AG04449 (cell line): ENCODE measurements at regions not wholly inside any gene's neighbourhood (a gene's known extent, or its start where the extent isn't known, plus 50 kb on each side); places are given as distances from the start of the nearest gene placed in this dataset.

ENCODE experiments used
- CTCF ChIA-PET: fragments of 350-600 bp; formaldehyde crosslinking; extraction: SDS; loops from one replicate; lab custom pipeline; 2021; ENCODE audit warnings: antibody characterized with exemption; lab: Yijun Ruan, JAX
- POLR2A ChIA-PET: fragments of 400-600, 350-600 bp; formaldehyde crosslinking; extraction: SDS; loops from one replicate; lab custom pipeline; 2020; ENCODE audit warnings: antibody characterized with exemption, inconsistent platforms; lab: Yijun Ruan, JAX
- DNase-seq: peaks from one replicate; pipeline ENCODE4 v3.0.0-alpha.2; 2010; ENCODE audit warnings: low read depth, low spot score
- H3K4me3 ChIP-seq: 2 replicates; pipeline ENCODE4 v1.5.1; 2011; ENCODE audit warnings: low read depth, mild to moderate bottlenecking, control low read depth, low read length
- TF ChIP-seq, protein P1 (sequence below): IDR thresholded peaks from one replicate; pipeline ENCODE4 v1.5.1; 2011; ENCODE audit warnings: mild to moderate bottlenecking, moderate library complexity, low read length, control low read depth, inconsistent platforms; ENCODE audit not compliant: insufficient read depth; ENCODE audit errors: missing control alignments

DNA sequence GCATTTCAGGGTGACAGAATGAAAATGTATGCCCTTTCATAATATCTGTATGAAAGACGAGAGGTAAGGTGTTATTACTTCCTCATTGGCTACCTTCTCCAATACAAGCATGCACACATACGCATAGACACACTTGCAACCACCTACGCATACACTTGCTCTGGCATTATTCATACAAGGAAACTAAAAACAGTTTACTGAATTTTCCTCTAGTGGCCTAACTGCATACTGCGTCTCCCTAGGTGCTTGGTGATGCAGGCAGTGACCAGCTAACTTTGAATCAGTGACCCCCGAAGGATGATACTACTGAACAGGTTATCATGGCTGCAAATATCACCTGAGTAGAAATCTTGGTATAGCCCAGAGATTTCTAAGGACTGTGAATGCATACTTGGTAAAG is 593.1 kb downstream of the PKHD1 start:
- POLR2A ChIA-PET, result no interaction called here
- H3K4me3 ChIP-seq, result no peak overlapping the region
- CTCF ChIA-PET, result no interaction called here
- TF ChIP-seq, protein P1, sequence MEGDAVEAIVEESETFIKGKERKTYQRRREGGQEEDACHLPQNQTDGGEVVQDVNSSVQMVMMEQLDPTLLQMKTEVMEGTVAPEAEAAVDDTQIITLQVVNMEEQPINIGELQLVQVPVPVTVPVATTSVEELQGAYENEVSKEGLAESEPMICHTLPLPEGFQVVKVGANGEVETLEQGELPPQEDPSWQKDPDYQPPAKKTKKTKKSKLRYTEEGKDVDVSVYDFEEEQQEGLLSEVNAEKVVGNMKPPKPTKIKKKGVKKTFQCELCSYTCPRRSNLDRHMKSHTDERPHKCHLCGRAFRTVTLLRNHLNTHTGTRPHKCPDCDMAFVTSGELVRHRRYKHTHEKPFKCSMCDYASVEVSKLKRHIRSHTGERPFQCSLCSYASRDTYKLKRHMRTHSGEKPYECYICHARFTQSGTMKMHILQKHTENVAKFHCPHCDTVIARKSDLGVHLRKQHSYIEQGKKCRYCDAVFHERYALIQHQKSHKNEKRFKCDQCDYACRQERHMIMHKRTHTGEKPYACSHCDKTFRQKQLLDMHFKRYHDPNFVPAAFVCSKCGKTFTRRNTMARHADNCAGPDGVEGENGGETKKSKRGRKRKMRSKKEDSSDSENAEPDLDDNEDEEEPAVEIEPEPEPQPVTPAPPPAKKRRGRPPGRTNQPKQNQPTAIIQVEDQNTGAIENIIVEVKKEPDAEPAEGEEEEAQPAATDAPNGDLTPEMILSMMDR, result no peak
- no peak for DNase-seq

GRCh38 chr6:51495096-51495495 is 592.3 kb downstream of the PKHD1 start:
- ChIA-PET CTCF (no interaction called here), POLR2A (no interaction called here)
- TF ChIP-seq, protein P1, result no peak
- no peak overlapping the region for H3K4me3 ChIP-seq
- no peak for DNase-seq

- CTCF ChIA-PET, result no interaction called here
- POLR2A ChIA-PET, result no interaction called here
- TF ChIP-seq, protein P1, result no peak
- no peak for DNase-seq
- no peak overlapping the region for H3K4me3 ChIP-seq
Measured at GRCh38 chr6:51495610-51496396, 591.6 kb downstream of the PKHD1 start.

- POLR2A ChIA-PET, result no interaction called here
- TF ChIP-seq, protein P1, result no peak
- CTCF ChIA-PET, result no interaction called here
- H3K4me3 ChIP-seq, result no peak overlapping the region
- DNase-seq, result no peak
Measured at GRCh38 chr6:51502996-51503395, 584.4 kb downstream of the PKHD1 start.

DNA sequence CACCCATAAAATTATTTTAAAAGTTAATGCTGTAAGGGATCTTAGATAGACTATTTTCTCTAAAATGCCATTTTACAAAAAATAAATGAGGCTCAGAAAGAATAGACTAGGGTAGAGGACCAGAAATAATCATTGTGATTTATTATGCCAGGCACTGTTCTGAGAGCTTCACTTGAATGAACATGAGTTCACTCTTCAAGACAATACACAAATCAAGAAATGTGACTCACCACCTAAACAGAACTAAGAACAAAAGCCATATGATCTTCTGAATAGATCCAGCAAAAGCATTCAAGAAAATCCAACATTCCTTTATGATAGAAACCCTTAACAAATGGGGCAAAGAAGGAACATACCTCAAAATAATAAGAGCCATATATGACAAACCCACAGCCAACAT is 582.0 kb downstream of the PKHD1 start:
- no peak overlapping the region for H3K4me3 ChIP-seq
- DNase-seq, result no peak
- ChIA-PET CTCF (no interaction called here), POLR2A (no interaction called here)
- TF ChIP-seq, protein P1, result no peak

- H3K4me3 ChIP-seq, result no peak overlapping the region
- ChIA-PET POLR2A (no interaction called here), CTCF (no interaction called here)
- no peak for DNase-seq
- TF ChIP-seq, protein P1, result no peak
Measured at GRCh38 chr6:51509597-51509996, 577.8 kb downstream of the PKHD1 start.
